Hepatocyte (in vitro differentiated cells): ENCODE measurements at regions not wholly inside any gene's neighbourhood (a gene's known extent, or its start where the extent isn't known, plus 50 kb on each side); places are given as distances from the start of the nearest gene placed in this dataset.

Source experiments
- EZH2phosphoT487 ChIP-seq: fragments of 200-600 bp; sonication (generic); IDR thresholded peaks from one replicate; pipeline ENCODE4 v1.6.1; 2018; ENCODE audit warnings: antibody characterized with exemption, mild to moderate bottlenecking, low read depth, moderate library complexity; ENCODE audit not compliant: unreplicated experiment, severe bottlenecking
- TF ChIP-seq, protein P1 (sequence below): fragments of 200-600 bp; sonication (generic); IDR thresholded peaks from 2 replicates; pipeline ENCODE4 v1.5.1; 2016; ENCODE audit warnings: antibody characterized with exemption, mild to moderate bottlenecking; ENCODE audit not compliant: poor library complexity

DNA sequence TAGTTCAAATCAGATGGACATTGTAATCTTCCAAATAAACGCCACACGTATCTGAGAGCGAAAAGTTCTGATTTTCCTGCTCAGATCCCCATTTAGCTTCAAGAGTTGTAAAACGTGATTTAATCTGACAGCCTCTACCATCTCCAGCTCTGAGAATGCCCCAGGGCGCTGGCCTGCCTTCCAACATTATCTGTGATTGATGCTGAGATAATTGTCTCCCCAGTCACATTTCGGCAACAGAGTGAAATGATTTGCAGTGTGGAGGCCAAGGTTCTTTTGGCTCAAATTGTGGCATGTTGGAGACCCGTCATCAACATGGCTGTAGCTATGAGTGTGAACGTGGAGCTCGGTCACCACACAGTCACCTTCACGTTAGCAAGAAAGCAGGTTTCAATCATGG lies 283.4 kb downstream of the BRD1 start:
- TF ChIP-seq, protein P1, sequence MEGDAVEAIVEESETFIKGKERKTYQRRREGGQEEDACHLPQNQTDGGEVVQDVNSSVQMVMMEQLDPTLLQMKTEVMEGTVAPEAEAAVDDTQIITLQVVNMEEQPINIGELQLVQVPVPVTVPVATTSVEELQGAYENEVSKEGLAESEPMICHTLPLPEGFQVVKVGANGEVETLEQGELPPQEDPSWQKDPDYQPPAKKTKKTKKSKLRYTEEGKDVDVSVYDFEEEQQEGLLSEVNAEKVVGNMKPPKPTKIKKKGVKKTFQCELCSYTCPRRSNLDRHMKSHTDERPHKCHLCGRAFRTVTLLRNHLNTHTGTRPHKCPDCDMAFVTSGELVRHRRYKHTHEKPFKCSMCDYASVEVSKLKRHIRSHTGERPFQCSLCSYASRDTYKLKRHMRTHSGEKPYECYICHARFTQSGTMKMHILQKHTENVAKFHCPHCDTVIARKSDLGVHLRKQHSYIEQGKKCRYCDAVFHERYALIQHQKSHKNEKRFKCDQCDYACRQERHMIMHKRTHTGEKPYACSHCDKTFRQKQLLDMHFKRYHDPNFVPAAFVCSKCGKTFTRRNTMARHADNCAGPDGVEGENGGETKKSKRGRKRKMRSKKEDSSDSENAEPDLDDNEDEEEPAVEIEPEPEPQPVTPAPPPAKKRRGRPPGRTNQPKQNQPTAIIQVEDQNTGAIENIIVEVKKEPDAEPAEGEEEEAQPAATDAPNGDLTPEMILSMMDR, result no peak
- no peak for TF ChIP-seq EZH2phosphoT487
